H9 (cell line): ENCODE measurements at regions not wholly inside any gene's neighbourhood (a gene's known extent, or its start where the extent isn't known, plus 50 kb on each side); places are given as distances from the start of the nearest gene placed in this dataset.
"Not testable (repeated sequence)": the region's sequence is repeated elsewhere in the genome, so short reads cannot be mapped to it uniquely, and the experiment has no call there.

Experiments
- DNase-seq: peaks from one replicate; pipeline ENCODE4 v3.0.0-alpha.2; 2017
- H2AFZ ChIP-seq: one replicate; pipeline ENCODE4 v1.6.1; 2013; ENCODE audit warnings: mild to moderate bottlenecking, low read length, control low read depth, moderate library complexity
- H2AK5ac ChIP-seq: 2 replicates; pipeline ENCODE4 v1.6.1; 2013; ENCODE audit warnings: low read length, control low read depth, mixed read lengths; ENCODE audit not compliant: insufficient read length
- H2BK120ac ChIP-seq: one replicate; pipeline ENCODE4 v1.6.1; 2013; ENCODE audit warnings: low read depth, mild to moderate bottlenecking, low read length, control low read depth, inconsistent platforms; ENCODE audit not compliant: poor library complexity, severe bottlenecking
- H2BK12ac ChIP-seq: 2 replicates; pipeline ENCODE4 v1.6.1; 2013; ENCODE audit warnings: low read length, control low read depth, mixed read lengths, low read depth; ENCODE audit not compliant: insufficient read length
- H2BK15ac ChIP-seq: 2 replicates; pipeline ENCODE4 v1.6.1; 2013; ENCODE audit warnings: low read depth, low read length, control low read depth
- H2BK20ac ChIP-seq: one replicate; pipeline ENCODE4 v1.6.1; 2013; ENCODE audit warnings: low read depth, mild to moderate bottlenecking, low read length, control low read depth, inconsistent platforms; ENCODE audit not compliant: poor library complexity, severe bottlenecking
- H2BK5ac ChIP-seq: 2 replicates; pipeline ENCODE4 v1.6.1; 2013; ENCODE audit warnings: low read length, control low read depth, mixed read lengths; ENCODE audit not compliant: insufficient read length
- H3K14ac ChIP-seq: 2 replicates; pipeline ENCODE4 v1.6.1; 2013; ENCODE audit warnings: low read length, control low read depth; ENCODE audit not compliant: insufficient read depth
- H3K18ac ChIP-seq: 2 replicates; pipeline ENCODE4 v1.6.1; 2013; ENCODE audit warnings: low read depth, mild to moderate bottlenecking, mixed read lengths, low read length, control low read depth; ENCODE audit not compliant: insufficient read length
- H3K23ac ChIP-seq: 2 replicates; pipeline ENCODE4 v1.6.1; 2013; ENCODE audit warnings: low read length, control low read depth, mixed read lengths, low read depth; ENCODE audit not compliant: insufficient read length
- H3K23me2 ChIP-seq: 2 replicates; pipeline ENCODE4 v1.6.1; 2013; ENCODE audit warnings: low read depth, mild to moderate bottlenecking, mixed read lengths, low read length, control low read depth; ENCODE audit not compliant: insufficient read length, poor library complexity, severe bottlenecking
- H3K27ac ChIP-seq: 2 replicates; pipeline ENCODE4 v1.5.1; 2013; ENCODE audit warnings: low read length, control low read depth, mixed read lengths, low read depth; ENCODE audit not compliant: insufficient read length
- H3K27me3 ChIP-seq: 2 replicates; pipeline ENCODE4 v1.6.1; 2013; ENCODE audit warnings: low read length, control low read depth, inconsistent platforms; ENCODE audit not compliant: insufficient read depth
- H3K4ac ChIP-seq: 2 replicates; pipeline ENCODE4 v1.6.1; 2013; ENCODE audit warnings: low read depth, mild to moderate bottlenecking, control low read depth, inconsistent platforms, low read length, moderate library complexity
- H3K4me1 ChIP-seq: 2 replicates; pipeline ENCODE4 v1.6.1; 2013; ENCODE audit warnings: low read length, control low read depth, inconsistent platforms; ENCODE audit not compliant: insufficient read depth
- H3K4me2 ChIP-seq: 2 replicates; pipeline ENCODE4 v1.6.1; 2013; ENCODE audit warnings: low read length, control low read depth, mixed read lengths; ENCODE audit not compliant: insufficient read length, insufficient read depth
- H3K56ac ChIP-seq: 2 replicates; pipeline ENCODE4 v1.6.1; 2013; ENCODE audit warnings: low read depth, mild to moderate bottlenecking, mixed read lengths, low read length, control low read depth; ENCODE audit not compliant: insufficient read length
- H3K79me1 ChIP-seq: 2 replicates; pipeline ENCODE4 v1.6.1; 2013; ENCODE audit warnings: low read depth, mild to moderate bottlenecking, moderate library complexity, low read length, control low read depth, inconsistent platforms; ENCODE audit not compliant: insufficient read depth, poor library complexity, severe bottlenecking
- H3K79me2 ChIP-seq: 2 replicates; pipeline ENCODE4 v1.6.1; 2013; ENCODE audit warnings: low read length, control low read depth, inconsistent platforms; ENCODE audit not compliant: insufficient read depth
- H3K9ac ChIP-seq: 2 replicates; pipeline ENCODE4 v1.6.1; 2013; ENCODE audit warnings: low read length, control low read depth, mixed read lengths; ENCODE audit not compliant: insufficient read length; ENCODE audit errors: extremely low read depth
- H3K9me3 ChIP-seq: one replicate; pipeline ENCODE4 v1.6.1; 2013; ENCODE audit warnings: low read depth, low read length, inconsistent platforms; ENCODE audit not compliant: control insufficient read depth
- H3T11ph ChIP-seq: one replicate; pipeline ENCODE4 v1.6.1; 2013; ENCODE audit warnings: mild to moderate bottlenecking, low read length, control low read depth, inconsistent platforms
- H4K20me1 ChIP-seq: one replicate; pipeline ENCODE4 v1.6.1; 2013; ENCODE audit not compliant: control insufficient read depth, insufficient read length, insufficient read depth
- H4K5ac ChIP-seq: 2 replicates; pipeline ENCODE4 v1.6.1; 2013; ENCODE audit warnings: low read depth, mild to moderate bottlenecking, mixed read lengths, low read length, control low read depth; ENCODE audit not compliant: insufficient read length
- H4K8ac ChIP-seq: replicated peaks from 2 replicates; pipeline ENCODE4 v1.6.1; 2013; ENCODE audit warnings: low read length, control low read depth, mixed read lengths, low read depth; ENCODE audit not compliant: insufficient read length
- H4K91ac ChIP-seq: 2 replicates; pipeline ENCODE4 v1.6.1; 2013; ENCODE audit warnings: low read depth, mild to moderate bottlenecking, moderate library complexity, mixed read lengths, low read length, control low read depth; ENCODE audit not compliant: insufficient read length
- H3K27ac Mint-ChIP-seq, 3 experiments: 2 replicates in 2 of 3; 3 replicates in 1 of 3; pipeline ENCODE4 v1.8.0; 2020 to 2021; ENCODE audit warnings: mixed read lengths in 3 of 3, mild to moderate bottlenecking in 1 of 3, moderate library complexity in 1 of 3
- H3K27me3 Mint-ChIP-seq: 2 replicates; pipeline ENCODE4 v1.8.0; 2021; ENCODE audit warnings: low read depth, mild to moderate bottlenecking, moderate library complexity, mixed read lengths
- H3K36me3 Mint-ChIP-seq, 3 experiments: 2 replicates in 2 of 3; 3 replicates in 1 of 3; pipeline ENCODE4 v1.8.0; 2020 to 2021; ENCODE audit warnings: low read depth in 3 of 3, mixed read lengths in 3 of 3; ENCODE audit not compliant: insufficient read depth in 1 of 3
- H3K4me1 Mint-ChIP-seq, 2 experiments: 2 replicates each; pipeline ENCODE4 v1.8.0; 2020; ENCODE audit warnings: mixed read lengths in 2 of 2
- H3K4me3 Mint-ChIP-seq, 2 experiments: 2 replicates in 1 of 2; 3 replicates in 1 of 2; pipeline ENCODE4 v1.8.0; 2020 to 2021; ENCODE audit warnings: mild to moderate bottlenecking in 2 of 2, mixed read lengths in 2 of 2, moderate library complexity in 1 of 2
- H3K9me3 Mint-ChIP-seq, 2 experiments: 2 replicates in 1 of 2; 3 replicates in 1 of 2; pipeline ENCODE4 v1.8.0; 2020; ENCODE audit warnings: mild to moderate bottlenecking in 2 of 2, mixed read lengths in 2 of 2, moderate library complexity in 1 of 2
- WGBS: extraction: QIAGEN DNeasy Blood & Tissue Kit; methylation state at CpG from one replicate; pipeline ENCODE4 v1.1.7; 2013; ENCODE audit warnings: missing lambda C conversion rate, low lambda C conversion rate, mixed read lengths; ENCODE audit not compliant: insufficient read length; ENCODE audit errors: extremely low coverage; 5-methylcytosine and 5-hydroxymethylcytosine counted together
- TF ChIP-seq, protein P1 (sequence below): fragments of 200-600 bp; sonication (generic); conservative IDR thresholded peaks from 3 replicates; pipeline ENCODE4 v1.8.0; 2021; ENCODE audit warnings: antibody characterized with exemption, mild to moderate bottlenecking

DNA sequence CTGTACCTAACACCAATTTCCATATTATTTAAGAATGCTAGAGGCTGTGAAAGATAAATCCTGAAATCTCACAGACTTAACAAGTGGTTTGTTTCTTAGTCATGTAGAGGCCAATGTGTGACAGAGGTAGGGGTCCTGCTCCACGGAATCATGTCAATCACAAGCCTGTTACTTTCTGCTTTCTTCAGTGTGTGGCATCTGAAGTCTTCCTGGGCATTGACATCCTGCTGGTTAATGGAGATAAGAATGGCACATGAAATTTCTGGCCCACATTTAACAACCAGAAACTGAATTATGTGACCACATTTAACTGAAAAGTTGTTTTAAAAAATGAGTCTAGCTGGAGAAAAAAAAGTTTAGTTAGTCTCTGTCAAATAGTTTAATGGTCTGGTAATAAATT lies 68.3 kb upstream of the PLA2G4A start:
- Histone ChIP-seq H2BK12ac (no peak overlapping the region), H3K79me1 (no peaks in the 10 kb centered on the region), H3K23me2 (no peaks in the 10 kb centered on the region), H2AK5ac (no peak overlapping the region), H4K5ac (no peak overlapping the region), H3K4me2 (no peak overlapping the region), H3K27me3 (no peaks in the 10 kb centered on the region), H3K56ac (no peak overlapping the region), H3K4ac (no peak overlapping the region), H4K20me1 (no peaks in the 10 kb centered on the region), H2BK20ac (no peak overlapping the region), H3K23ac (no peak overlapping the region), H4K91ac (no peak overlapping the region), H2AFZ (no peak overlapping the region), H4K8ac (no peak overlapping the region), H3T11ph (no peak overlapping the region), H3K9ac (no peak overlapping the region), H3K9me3 (no peaks in the 10 kb centered on the region), H2BK120ac (no peak overlapping the region), H3K14ac (no peak overlapping the region), H2BK5ac (no peak overlapping the region), H2BK15ac (no peak overlapping the region), H3K4me1 (no peaks in the 10 kb centered on the region), H3K79me2 (no peaks in the 10 kb centered on the region), H3K18ac (no peak overlapping the region), H3K27ac (no peak overlapping the region)
- no peak for DNase-seq
- H3K4me3 Mint-ChIP-seq, result no peak overlapping the region
- WGBS, result no CpG with 5 or more reads among the region's 1 CpG
- no peaks in the 10 kb centered on the region for H3K9me3 Mint-ChIP-seq
- no peaks in the 10 kb centered on the region for H3K27me3 Mint-ChIP-seq
- no peaks in the 10 kb centered on the region for H3K36me3 Mint-ChIP-seq
- no peak overlapping the region for H3K27ac Mint-ChIP-seq
- TF ChIP-seq, protein P1, sequence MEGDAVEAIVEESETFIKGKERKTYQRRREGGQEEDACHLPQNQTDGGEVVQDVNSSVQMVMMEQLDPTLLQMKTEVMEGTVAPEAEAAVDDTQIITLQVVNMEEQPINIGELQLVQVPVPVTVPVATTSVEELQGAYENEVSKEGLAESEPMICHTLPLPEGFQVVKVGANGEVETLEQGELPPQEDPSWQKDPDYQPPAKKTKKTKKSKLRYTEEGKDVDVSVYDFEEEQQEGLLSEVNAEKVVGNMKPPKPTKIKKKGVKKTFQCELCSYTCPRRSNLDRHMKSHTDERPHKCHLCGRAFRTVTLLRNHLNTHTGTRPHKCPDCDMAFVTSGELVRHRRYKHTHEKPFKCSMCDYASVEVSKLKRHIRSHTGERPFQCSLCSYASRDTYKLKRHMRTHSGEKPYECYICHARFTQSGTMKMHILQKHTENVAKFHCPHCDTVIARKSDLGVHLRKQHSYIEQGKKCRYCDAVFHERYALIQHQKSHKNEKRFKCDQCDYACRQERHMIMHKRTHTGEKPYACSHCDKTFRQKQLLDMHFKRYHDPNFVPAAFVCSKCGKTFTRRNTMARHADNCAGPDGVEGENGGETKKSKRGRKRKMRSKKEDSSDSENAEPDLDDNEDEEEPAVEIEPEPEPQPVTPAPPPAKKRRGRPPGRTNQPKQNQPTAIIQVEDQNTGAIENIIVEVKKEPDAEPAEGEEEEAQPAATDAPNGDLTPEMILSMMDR, result no peak
- H3K4me1 Mint-ChIP-seq, result peaks cover 0 to 6% of the 10 kb centered on the region in 2 experiments; a peak in 2 of 4 replicates

DNA sequence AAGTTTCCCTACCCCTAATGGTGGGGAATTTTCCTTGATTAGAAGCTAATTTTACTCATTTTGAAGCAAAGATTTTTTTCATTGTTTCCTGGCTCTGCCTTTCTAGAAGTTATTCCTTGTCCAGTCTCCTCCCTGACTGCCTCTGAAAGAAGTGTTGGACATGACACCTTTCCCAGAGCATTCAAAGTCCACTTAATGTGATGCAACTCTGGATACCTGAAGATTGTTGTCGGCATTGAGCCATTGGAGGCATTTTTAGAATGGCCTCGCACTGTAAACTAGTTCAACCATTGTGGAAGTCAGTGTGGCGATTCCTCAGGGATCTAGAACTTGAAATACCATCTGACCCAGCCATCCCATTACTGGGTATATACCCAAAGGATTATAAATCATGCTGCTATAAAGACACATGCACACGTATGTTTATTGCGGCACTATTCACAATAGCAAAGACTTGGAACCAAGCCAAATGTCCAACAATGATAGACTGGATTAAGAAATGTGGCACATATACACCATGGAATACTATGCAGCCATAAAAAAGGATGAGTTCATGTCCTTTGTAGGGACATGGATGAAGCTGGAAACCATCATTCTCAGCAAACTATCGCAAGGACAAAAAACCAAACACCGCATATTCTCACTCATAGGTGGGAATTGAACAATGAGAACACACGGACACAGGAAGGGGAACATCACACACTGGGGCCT lies 69.7 kb upstream of the PLA2G4A start:
- H3K9me3 ChIP-seq, H3K9ac ChIP-seq, H3T11ph ChIP-seq, H3K4me1 ChIP-seq, H3K27ac ChIP-seq, DNase-seq, H4K5ac ChIP-seq, H2AFZ ChIP-seq, H3K56ac ChIP-seq, H3K23me2 ChIP-seq, H3K14ac ChIP-seq, H2BK20ac ChIP-seq, H3K27me3 ChIP-seq, H2BK12ac ChIP-seq, H4K20me1 ChIP-seq, H3K27ac Mint-ChIP-seq, H3K4ac ChIP-seq, H2AK5ac ChIP-seq, H3K23ac ChIP-seq, H3K9me3 Mint-ChIP-seq, H4K8ac ChIP-seq, H3K18ac ChIP-seq, H3K4me2 ChIP-seq, H3K79me2 ChIP-seq, H3K4me3 Mint-ChIP-seq, H3K4me1 Mint-ChIP-seq, H4K91ac ChIP-seq, H2BK15ac ChIP-seq, H3K36me3 Mint-ChIP-seq, H3K79me1 ChIP-seq, H3K27me3 Mint-ChIP-seq, H2BK5ac ChIP-seq, H2BK120ac ChIP-seq: not testable (repeated sequence)
- no CpG with 5 or more reads among the region's 8 CpGs for WGBS
